ENCODE measurements at regions not wholly inside any gene's neighbourhood (a gene's known extent, or its start where the extent isn't known, plus 50 kb on each side); places are given as distances from the start of the nearest gene placed in this dataset.

DNA sequence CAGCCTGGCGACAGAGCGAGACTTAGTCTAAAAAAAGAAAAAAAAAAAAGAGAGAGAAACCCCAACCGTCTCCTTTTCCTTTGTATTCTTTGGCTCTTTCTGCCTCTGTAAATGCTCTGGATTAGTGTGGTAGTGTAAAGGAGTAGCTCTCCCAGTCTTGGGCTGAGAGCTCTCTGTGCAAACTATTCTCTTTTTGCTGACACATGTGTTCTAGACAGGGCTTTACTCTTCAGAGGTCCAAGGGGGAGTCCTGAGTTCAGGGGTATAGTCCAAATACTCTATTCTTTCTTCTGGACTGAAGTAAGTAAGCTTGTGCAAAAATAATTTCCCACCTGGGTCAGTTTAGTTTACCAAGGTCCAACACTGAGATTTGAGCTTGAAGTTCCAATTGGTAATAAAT lies 183.8 kb upstream of the KCNK2 start:
- TF ChIP-seq TARDBP (IDR thresholded peaks at IDR 0.05): no peak
- no peak for TF ChIP-seq HDGF (IDR thresholded peaks at IDR 0.05; ENCODE audit: borderline replicate concordance)
- TF ChIP-seq SP1 (IDR thresholded peaks at IDR 0.05): no peak
- TF ChIP-seq ELF4 (IDR thresholded peaks at IDR 0.05): no peak
- TF ChIP-seq LEF1 (IDR thresholded peaks at IDR 0.05; ENCODE audit: borderline replicate concordance): no peak
- TF ChIP-seq SUZ12 (IDR thresholded peaks at IDR 0.05): no peak
